ENCODE measurements at regions not wholly inside any gene's neighbourhood (a gene's known extent, or its start where the extent isn't known, plus 50 kb on each side); places are given as distances from the start of the nearest gene placed in this dataset.

DNA sequence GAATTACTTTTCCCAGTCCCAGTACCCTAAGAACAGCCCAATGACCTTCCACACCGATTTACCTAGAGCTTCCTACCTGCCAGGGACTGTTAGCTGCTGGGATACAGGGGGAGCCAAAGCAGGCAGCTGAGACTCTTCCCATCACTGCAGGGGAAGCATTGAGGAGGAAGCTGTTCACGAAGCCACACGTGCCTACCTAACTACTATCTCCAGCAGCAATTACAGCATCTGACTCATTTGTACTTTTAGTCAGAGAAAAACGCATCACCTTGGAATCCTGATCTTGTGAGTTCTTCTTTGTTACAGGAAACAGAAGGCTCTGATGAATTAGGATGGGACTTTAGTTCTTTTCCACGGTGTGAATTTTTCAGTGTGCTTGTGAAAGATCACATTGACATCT is 113.7 kb upstream of the DHX40 start:
- no peak for DNase-seq

DNA sequence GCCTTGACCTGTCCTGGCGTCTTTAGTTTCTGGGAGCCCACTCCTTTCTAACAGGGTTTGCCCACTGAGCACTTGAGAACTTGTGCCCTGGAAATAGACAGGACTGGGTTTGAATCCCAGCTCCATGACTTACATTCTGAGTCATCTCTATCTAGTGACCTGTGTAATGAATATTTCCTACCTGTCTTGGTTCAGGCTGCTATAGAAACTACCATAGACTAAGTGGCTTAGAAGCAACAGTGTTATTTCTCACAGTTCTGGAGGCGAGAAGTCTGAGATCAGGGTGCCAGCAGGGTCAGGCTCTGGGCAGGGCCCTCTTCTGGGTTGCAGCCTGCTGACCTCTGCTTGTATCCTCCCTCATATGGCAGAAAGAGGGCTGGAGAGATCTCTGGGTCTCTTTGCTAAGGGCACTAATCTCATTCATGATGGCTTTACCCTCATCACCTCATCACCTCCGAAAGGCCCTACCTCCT is 110.7 kb upstream of the DHX40 start:
- no peak for DNase-seq

DNA sequence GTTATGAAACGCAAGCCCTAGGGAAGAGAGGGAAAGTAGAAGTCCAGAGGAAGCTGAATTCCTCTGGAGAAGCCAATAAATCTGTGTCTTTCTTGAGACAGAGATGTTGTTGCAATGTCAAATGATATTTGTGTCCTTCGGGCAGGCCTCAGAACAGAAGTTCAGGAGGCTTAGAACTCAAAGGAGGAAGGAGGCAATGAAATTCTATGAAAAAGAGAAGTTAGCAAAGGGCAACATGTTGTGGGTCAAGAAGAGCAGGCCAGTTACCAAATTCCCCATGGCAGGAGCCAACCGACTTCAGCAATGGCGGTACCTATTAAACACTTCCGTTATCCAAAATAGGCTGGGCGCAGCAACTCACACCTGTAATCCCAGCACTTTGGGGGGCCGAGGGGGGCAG is 109.0 kb upstream of the DHX40 start:
- DNase-seq, result no peak

DNA sequence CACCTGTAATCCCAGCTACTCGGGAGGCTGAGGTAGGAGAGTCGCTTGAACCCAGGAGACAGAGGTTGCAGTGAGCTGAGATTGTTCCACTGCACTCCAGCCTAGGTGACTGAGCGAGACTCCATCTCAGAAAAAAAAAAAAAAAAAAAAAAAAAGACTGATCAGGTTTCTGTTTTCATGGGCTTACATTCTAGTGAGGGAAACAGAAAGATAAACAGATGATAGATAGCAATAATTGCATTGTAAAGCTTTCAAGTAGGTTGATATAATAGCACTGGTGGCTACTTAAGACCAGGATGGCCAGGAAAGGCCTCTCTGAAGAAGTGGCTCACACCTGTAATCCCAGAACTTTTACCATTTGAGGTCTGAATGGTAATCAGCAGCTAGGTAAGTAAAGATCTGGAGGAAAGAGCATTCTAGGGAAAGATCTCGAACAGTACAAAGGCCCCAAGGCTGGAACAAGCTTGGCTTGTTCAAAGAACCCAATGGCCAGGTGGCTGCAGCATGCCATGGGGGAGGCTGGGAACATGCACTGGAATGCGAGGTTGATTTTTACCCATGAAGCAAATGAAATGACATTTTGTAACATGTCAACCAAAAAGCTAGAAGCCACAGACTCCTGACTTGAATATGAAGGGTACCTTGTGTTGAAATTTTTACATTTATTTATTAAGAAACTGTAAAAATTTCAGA is 108.3 kb upstream of the DHX40 start:
- no peak for DNase-seq

DNA sequence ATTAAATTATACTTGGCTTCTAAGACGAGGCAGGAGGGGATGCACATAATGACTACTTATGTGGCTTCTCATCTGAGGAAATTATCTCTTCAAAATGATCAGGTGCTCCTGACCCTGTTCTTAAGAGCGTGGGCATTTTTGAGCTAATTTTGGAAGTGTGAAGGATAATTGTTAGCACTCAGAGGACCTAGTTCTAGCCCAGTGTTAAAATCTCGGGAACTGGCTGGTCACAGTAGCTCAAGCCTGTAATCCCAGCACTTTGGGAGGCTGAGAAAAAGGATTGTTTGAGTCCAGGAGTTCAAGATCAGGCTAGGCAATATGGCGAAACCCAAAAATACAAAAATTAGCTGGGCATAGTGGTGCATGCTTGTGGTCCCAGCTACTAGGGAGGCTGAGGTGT is 103.0 kb upstream of the DHX40 start:
- DNase-seq, result no peak

DNA sequence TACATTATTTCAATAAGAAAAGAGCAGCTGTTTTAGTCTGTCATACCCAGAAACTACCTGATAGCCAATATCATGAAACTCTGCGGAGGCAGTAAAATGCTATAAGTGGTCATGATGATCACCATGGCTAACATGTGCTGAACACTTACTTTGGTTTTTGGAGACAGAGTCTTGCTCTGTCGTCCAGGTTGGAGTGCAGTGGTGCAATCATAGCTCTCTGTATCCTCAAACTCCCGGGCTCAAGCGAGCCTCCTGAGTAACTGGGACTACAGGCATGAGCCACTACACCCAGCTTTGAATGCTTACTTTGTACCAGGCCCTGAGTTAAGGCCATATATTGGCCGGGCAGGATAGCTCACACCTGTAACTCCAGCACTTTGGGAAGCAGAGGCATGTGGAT is 101.2 kb upstream of the DHX40 start:
- DNase-seq, result no peak

DNA sequence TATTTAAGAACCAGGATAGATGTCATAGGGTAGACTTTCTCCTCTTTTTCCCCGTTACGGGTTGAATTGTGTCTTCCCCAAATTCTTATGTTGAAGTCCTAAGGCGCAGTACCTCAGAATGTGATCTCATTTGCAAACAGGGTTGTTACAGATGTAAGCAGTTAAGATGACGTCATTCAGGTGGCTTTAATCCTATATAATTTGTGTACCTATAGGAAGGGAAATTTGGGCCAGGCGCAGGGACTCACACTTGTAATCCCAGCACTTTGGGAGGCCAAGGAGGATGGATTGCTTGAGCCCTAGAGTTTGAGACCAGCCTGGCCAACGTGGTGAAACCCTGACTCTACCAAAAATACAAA is 99.5 kb upstream of the DHX40 start:
- DNase-seq, result no peak

DNA sequence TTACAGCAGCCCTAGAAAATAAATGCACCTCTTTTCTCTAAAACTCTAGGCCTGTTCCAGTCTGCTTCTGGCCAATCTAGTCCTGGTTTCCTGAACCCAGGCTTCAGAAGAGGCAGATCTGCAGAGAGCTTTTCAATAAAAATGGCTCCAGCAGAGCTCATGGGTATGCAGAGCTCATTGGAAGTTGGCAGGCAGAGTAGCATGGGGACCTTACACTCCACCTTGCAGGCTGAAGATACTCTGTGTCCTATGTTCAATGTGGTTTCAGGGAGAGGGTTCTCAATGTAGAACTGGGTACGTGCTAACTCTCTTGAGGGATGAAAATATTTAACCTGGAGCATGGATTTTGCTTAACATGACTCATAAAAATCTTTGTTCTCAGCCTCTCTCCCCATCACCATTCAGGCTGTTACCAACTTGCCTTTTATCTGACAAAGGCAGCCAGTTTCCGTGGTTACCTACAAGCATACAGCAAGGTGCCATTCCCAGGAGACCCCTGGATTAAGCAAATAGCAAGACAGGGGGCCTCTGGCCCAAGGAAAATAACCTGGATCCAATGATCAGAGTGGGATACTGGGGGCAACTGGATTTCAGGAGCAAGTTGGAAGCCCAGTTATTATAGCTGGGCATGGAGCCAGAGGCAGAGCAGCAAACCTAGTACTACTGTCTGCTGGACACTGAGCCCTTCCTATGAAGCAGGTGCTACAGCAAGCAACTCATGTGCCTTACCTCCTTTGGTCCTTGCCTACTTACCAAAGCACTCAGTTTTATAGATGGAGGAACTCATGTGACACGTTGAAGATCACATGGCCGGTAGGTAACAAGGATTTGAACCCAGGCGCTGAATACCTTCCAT is 98.2 kb upstream of the DHX40 start:
- DNase-seq, result no peak

DNA sequence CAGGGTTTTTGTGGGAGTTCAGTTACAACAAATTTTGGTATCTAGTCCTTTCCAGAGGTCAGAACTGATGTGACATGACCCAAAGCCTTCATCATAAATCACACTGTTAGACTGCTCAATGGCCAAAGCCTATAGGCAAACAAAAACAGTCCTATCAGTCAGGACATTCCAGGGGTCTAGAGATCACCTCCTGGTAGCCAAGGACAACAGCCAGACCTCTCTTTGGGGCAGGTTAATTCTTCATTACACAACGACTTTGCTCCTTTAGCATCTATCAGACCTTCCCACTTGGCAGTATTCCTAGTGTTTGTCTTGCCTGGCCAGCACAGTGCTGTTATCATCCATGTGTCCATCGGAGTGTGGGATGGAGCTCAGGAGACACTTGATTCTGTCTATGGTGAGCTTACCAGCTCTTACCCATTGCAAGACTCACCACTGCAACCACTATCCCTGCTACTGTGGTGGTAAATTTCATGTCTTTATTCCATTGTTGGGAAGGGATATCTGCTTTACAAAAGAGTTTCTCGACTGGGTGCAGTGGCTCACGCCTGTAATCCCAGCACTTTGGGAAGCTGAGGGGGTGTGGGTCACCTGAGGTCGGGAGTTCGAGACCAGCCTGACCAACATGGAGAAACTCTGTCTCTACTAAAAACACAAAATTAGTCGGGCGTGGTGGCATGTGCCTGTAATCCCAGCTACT is 95.5 kb upstream of the DHX40 start:
- DNase-seq, result no peak

DNA sequence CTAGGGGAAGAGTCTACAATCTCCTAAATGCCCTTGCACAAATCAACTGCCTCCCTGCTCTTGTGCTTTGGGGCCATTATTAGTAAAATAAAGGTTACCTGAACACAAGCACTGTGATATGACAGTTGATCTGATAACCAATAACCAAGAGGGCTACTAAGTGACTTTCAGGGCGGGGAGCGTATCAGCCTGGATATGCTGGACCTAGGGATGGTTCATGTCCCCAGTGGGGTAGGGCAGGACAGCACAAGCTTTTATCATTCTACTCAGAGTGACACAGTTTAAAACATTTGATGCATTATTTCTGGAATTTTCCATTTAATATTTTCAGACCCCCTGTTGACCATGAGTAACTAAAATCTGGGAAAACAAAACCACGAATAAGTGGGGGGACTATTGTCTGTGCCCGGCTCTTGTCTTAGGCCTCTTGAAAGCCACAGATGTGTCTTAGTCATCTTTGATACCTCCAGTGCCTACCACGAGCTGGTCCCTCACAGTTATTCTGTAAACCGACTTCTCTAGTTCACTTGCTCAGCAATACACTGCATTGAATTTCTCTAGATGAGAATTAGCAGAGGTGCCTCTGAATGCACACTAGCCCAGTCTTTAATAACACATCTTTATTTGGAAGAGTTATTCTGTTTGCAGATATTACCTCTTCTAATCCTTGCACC is 94.6 kb upstream of the DHX40 start:
- DNase-seq, result no peak

DNA sequence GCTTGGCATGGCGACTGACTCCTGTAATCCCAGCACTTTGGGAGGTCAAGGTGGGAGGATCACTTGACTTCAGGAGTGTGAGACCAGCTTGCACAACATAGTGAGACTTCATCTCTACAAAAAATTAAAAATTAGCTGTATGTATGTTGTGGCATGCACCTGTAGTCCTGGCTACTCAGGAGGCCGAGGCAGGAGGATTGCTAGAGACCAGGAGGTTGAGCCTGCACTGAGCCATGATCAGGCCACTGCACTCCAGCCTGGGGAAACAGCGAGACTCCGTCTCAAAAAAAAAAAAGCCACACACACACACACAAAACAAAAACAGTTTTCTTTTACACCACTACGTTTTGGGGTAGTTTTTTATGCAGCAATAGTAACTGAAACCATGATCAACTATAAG is 89.0 kb upstream of the DHX40 start:
- no peak for DNase-seq

DNA sequence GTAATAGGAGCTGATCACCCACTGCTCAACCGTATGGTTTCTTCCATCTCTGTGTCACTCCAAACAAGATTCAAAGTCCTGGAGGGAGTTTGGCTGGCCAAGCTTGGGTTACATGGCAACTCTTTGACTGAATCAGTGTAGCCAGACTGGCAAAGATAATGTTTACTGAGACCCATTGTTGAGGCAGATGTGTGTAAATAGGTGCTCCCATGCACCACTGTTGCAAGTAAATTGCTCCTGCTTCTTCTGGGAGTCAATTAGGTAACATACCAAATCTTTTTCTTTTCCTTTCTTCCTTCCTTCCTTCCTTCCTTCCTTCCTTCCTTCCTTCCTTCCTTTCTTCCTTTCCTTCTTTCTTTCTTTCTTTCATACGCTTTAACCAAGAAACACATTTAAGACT is 86.3 kb upstream of the DHX40 start:
- DNase-seq, result no peak

DNA sequence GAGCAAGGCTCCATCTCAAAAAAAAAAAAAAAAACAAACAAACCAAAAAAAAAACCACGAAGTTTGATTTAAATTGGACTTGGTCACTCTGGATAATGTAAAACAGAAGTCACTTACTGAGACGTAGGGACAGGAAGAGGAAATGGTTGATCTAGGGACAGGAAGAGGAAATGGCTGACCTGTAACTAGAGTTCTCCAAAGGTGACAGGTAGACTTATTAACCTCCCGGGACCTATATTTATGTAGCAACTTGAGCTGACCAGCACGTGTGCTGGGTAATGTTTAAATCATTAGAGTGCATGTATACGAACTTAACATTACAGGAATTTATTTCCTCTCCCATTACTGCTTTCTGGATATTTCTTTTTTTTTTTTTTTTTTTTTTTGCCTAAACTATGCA is 81.5 kb upstream of the DHX40 start:
- no peak for DNase-seq

DNA sequence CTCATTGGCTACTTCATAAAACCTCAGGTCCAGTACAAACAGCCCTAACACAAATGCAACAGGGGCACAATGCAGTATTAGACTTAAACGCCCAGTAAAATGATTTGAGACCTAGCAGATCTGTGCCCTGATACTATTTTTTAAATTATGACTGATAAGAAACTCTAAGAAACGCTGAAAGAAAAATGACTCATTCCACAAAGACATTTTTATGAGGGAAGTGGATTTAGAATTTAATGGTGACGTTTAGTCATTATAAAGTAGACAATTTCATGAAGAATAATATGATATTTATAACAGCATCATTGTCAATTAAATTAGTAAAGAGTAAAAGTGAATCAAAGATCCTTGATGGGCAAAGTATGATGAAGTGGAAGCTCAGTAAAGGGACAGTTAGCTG is 80.4 kb upstream of the DHX40 start:
- no peak for DNase-seq

DNA sequence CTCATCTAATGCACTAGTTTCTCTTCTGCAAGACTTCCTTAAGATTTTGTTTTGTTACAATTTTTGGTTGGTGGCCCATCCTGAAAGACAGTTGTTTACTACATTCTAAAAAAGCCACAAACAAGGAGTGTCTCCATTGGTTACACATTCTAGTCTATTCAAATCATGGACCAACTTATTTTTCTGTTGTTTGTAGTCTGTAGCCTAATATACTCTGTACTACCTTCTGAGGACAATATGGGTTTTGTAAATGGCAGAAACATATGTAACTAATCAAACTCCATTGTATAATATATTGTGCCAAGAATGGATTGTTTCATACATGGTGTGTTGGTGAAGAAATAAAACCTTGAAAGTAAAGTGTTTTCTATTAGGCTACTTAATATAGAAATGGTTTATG is 79.5 kb upstream of the DHX40 start:
- no peak for DNase-seq

DNA sequence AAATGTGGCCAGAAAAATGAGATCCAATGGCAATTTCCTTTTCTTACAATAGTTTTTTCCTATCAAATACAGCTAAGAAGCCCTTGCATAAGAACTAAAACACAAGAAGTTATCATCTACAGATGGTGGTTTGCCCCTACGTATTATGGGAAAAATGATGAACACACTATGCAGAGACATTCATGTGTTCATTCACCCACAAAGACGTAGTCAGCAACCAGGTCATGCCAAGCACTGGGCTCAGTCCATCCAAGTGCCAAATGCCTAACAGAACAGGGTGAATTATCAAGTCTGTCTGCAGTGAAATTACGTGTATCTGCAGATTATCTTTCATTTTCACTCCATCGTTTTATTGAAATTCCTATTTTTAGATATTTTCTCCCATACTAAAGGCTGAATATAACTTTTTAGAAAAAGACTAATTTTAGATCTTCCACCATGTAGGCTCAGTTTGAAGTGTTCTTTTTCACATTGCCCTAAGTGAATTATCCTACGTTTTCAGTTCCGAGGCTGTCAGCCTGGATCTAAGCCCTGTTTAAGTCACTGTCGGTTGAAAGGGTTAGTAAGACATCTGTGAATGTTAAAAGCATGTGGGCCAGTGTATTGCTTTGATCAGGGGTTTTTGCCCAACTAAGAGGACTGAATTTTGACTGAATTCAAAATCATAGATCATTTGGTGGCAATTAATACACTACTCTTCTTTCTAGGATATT is 78.1 kb upstream of the DHX40 start:
- DNase-seq, result no peak

DNA sequence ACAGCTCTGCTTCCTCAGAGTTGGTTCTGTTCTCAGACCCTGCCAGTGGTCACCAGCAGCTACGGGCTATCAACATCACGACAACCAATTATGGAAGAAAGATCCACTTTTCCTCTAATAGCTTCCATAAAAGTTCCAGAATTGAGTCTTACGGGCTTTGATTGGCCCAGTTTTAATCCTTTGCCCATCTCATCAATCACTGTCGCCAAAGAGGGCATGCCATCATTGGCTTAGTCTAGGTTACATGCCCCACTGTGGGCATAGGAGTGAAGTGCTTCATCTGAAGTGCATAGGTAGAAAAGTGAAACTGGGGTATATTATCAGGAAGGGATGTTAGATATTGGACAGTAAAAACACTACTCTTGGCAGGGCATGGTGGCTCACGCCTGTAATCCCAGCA is 76.6 kb upstream of the DHX40 start:
- no peak for DNase-seq

DNA sequence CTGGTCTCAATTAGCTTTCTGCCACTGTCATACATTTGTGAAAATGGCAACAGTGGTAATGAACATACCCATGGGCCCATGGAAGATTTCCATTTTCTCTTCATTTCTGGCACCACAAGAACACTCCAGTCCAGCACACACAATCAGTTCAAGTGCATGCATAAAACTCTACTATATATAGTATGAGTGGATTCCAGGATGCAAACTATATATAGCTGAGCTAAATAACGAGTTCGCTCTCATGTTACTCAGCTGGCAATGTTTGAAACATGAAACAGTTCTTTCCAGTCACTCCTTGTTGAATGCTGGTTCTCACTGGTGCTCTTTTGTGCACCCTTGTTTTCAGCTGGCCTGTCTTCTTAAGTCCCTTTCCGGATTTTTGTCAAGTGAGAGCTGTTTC is 75.2 kb upstream of the DHX40 start:
- DNase-seq, result peak; percentile 69 to 83 (median 69)

DNA sequence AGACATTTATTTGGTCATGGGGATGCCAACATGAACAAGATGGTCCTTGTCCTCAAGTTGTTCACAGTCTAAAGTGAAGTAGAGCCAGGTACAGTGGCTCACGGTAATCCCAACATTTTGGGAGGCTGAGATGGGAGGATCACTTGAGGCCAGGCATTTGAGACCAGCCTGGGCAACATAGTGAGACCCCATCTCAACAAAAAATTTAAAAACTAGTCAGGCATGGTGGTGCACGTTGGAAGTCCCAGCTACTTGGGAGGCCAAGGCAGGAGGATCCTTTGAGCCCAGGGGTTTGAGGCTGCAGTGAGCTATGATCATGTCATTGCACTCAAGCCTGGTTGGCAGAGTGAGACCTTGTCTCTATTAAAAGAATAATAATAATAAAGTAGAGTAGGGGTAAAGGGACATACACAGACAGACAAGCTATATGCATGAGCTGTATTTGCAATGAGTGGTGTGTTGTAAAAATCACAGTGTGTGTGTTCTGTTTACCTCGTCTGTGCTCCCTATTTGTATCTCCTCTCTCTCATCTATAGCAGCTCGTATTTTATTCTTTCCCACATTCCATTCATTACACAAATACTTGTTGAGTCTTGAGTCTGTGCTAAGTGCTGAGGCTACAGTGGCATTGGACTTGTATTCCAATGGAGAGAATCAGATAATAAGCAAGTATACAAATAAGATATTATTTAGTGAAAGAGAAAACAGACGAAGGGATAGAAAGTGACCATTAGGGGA is 73.9 kb upstream of the DHX40 start:
- DNase-seq, result no peak

DNA sequence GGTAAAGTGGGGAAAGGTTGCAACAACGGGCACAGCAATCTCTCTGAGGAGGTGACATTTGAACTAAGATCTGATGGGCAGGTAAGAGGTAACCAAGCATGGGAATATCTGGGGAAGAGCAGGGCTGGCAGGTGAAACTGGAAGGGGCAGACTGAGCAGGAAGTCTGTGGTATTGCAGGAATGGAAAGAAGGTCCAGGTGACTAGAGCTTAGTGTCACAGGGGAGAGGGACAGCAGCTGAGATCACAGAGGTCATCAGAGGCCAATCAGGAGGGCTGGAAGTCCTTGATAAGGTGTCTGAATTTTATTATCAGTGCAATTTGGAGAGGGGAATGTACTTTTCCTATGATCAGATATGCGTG is 73.3 kb upstream of the DHX40 start:
- DNase-seq, result no peak

DNA sequence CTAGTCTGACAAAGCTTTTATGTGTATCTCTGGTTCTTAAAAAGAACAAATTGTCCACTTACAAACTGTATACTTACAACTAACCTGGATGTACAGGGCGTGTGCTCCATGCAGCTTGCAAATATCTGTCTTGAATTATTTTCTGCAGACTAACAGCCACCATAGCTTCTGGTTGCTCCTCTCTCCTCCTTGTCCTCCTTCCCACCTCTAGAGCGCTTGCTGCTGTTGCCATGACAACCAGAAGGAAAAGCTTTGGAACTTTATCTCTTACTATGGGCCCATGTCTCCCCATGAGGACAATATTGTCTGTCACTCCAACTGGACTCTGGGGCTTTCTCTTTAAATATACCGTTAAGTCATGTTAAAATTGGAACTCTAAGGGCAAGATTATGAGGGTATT is 71.5 kb upstream of the DHX40 start:
- no peak for DNase-seq

All from muscle of back (tissue), 3 donors.